GM12864 (cell line): ENCODE measurements at regions not wholly inside any gene's neighbourhood (a gene's known extent, or its start where the extent isn't known, plus 50 kb on each side); places are given as distances from the start of the nearest gene placed in this dataset.

Experiments
- DNase-seq: peaks from one replicate; pipeline ENCODE4 v3.0.0-alpha.2; 2011; ENCODE audit warnings: low read depth
- H3K4me3 ChIP-seq: 2 replicates; pipeline ENCODE4 v1.5.1; 2011; ENCODE audit warnings: mild to moderate bottlenecking, low read depth, low read length, control low read depth
- TF ChIP-seq, protein P1 (sequence below): IDR thresholded peaks from 2 replicates; pipeline ENCODE4 v1.5.1; 2011; ENCODE audit warnings: low read depth, mild to moderate bottlenecking, moderate library complexity, low read length, control low read depth, inconsistent platforms; ENCODE audit errors: missing control alignments

DNA sequence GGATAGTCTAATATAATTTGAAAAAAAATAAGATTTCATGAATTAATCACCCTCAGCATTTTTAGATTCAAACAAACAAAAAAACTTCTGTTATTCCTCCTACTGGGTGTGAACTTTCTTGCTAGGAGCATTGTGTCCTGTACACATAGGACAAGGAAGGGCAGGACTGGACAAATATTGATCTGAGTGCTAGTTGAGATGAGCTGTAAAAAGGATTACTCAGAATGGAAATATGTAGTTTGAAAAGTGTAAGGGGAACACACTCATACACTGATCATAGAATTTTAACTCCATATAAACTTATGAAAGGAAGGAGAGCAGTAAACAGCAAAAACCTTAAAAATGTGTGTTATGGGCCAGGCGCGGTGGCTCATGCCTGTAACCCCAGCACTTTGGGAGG is 156.5 kb upstream of the ZNF648 start:
- DNase-seq = no peak
- TF ChIP-seq, protein P1, sequence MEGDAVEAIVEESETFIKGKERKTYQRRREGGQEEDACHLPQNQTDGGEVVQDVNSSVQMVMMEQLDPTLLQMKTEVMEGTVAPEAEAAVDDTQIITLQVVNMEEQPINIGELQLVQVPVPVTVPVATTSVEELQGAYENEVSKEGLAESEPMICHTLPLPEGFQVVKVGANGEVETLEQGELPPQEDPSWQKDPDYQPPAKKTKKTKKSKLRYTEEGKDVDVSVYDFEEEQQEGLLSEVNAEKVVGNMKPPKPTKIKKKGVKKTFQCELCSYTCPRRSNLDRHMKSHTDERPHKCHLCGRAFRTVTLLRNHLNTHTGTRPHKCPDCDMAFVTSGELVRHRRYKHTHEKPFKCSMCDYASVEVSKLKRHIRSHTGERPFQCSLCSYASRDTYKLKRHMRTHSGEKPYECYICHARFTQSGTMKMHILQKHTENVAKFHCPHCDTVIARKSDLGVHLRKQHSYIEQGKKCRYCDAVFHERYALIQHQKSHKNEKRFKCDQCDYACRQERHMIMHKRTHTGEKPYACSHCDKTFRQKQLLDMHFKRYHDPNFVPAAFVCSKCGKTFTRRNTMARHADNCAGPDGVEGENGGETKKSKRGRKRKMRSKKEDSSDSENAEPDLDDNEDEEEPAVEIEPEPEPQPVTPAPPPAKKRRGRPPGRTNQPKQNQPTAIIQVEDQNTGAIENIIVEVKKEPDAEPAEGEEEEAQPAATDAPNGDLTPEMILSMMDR = no peak

DNA sequence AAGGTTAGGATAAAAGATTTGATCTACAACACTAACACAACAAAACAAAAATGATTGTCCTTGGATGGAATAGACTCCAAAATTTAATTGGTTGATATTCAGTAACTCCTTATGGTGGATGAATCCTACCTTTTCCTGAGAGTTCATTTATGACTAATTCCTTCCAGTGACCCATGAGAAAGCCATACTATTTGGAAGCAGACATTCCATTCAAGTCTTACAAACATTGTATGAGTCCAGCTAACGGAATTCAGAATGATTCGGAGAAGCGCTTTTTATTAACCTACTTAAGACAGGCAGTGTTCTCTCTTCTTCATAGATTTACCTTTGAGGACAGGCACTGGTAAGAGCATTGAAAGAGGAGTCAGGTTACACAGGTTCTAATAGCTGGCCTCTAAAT is 155.6 kb upstream of the ZNF648 start:
- TF ChIP-seq, protein P1 = no peak
- no peak overlapping the region for H3K4me3 ChIP-seq
- DNase-seq = no peak

More for the DNA sequence above, 156.5 kb upstream of the ZNF648 start:
- H3K4me3 ChIP-seq = no peak overlapping the region

DNA sequence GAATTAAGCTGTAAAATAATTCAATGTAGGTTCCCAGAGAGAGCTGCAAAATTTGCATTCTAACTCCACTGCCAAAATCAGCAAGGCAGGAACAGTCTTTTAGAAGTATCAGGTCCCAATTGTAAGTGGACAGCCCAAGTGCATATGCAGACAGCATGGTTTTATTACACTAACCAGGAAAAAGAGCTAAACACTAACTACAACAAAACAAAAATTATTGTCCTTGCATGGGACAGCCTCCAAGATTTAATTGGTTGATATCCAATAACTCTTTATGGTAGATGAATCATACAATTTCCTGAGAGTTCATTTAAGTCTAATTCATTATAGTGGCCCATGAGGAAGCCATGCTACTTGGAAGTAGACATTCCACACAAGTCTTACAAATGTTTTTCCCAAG is 154.3 kb upstream of the ZNF648 start:
- TF ChIP-seq, protein P1 = no peak
- DNase-seq = no peak
- no peak overlapping the region for H3K4me3 ChIP-seq

DNA sequence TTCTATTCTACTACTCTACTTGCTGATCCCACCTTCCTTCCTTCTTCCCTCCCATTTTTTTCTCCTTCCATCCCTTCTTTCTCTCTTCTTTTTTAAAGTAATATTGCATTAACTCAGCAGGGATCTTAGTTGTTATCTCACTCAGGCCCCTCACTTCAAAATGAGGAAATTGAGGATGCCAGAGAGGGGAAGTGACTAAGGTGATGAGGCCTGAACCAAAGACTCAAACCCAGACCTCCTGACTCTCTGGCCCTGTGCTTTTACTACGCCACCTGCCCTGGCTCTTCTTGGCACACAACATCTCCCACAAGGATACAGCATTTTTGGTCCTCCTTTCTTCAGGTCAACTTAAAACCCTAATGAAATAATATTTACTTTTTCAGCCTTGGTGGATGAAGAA is 151.7 kb upstream of the ZNF648 start:
- TF ChIP-seq, protein P1 = no peak
- H3K4me3 ChIP-seq = no peak overlapping the region
- DNase-seq = no peak

DNA sequence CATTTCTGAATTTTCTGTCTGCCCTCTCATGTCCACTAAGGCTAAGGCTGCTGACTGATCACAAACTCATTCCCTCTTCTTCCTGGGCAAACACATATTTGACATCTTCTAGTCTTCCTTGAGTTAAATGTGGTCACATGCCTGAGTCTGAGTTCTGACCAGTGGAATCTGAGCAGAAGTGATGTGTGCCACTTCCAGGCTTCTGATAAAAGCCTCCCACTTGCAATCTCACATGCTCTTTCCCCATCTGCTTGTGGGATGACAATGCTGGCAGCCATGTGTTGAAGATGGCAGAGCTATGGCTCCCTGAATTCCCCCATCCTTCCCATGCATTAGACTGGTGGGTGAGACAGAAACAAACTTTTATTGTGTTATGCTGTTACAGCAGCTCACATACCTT is 149.9 kb upstream of the ZNF648 start:
- TF ChIP-seq, protein P1 = no peak
- no peak overlapping the region for H3K4me3 ChIP-seq
- no peak for DNase-seq

DNA sequence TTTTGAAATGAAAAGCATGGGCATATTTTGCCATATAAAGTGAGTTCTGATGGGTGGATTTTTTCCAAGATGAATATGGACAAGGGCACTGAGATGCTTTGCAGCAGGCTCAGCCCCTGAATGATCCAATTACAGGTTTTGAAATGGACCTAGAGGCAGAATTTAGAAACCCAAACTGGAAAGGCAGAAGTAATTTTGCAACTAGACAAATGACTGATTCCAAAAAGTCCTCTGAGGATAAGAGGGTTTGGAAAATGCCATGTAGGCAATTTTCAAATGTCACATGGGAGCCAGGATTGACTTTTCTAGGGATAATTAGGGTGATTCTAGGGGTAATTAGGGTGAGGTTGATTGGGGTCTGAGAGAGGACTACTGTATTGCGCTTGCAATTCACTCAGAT is 148.9 kb upstream of the ZNF648 start:
- TF ChIP-seq, protein P1 = no peak
- DNase-seq = no peak
- no peak overlapping the region for H3K4me3 ChIP-seq

DNA sequence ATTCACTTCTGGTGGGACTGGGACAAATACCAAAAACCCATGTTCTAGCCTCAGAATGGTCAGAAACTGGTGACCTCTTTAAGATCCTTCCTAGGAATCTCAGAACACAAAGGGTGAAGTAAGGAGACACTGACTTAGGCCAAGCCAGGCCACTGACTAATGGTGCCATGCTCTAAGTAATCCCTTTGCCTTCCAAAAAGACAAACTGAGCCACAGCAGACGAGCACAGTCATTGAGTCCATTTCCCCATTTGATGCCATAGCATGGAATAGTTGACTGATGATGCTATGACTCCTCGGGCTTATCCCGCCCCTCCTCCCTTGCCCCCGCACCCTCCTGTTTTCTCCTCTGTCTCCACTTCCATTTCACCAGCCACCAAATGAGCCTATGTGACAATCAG is 145.8 kb upstream of the ZNF648 start:
- no peak overlapping the region for H3K4me3 ChIP-seq
- no peak for DNase-seq
- TF ChIP-seq, protein P1 = no peak
